Endothelial cell of umbilical vein (primary cell): ENCODE measurements at regions not wholly inside any gene's neighbourhood (a gene's known extent, or its start where the extent isn't known, plus 50 kb on each side); places are given as distances from the start of the nearest gene placed in this dataset.

Experiments
- BruUV-seq: library from RNA; stranded (reverse); fragments of 400-500 nt; replicated peaks from 2 replicates; lab custom pipeline; 2021; lab: Mats Ljungman, UMichigan
- CTCF ChIA-PET: fragments of 300-600, 350-600 bp; sonication (Branson Sonifier 250); formaldehyde crosslinking; loops from one replicate; lab custom pipeline; 2021; ENCODE audit warnings: antibody characterized with exemption, inconsistent platforms; lab: Charles Lee
- POLR2A ChIA-PET: fragments of 300-600, 350-600 bp; sonication (Branson Sonifier 250); formaldehyde crosslinking; loops from one replicate; lab custom pipeline; 2021; ENCODE audit warnings: antibody characterized with exemption, inconsistent platforms; lab: Charles Lee
- DNase-seq: peaks from one replicate; pipeline ENCODE4 v3.0.0-alpha.2; 2011; ENCODE audit warnings: low read depth, low spot score
- FAIRE-seq: peaks from 2 replicates; lab custom pipeline; 2011; peaks lifted over from hg19 to GRCh38; lab: Jason Lieb, UNC
- H2AFZ ChIP-seq: 2 replicates; pipeline ENCODE4 v1.6.0; 2012; ENCODE audit warnings: low read depth, low read length, control low read depth, inconsistent platforms
- H3K27ac ChIP-seq: 2 replicates; pipeline ENCODE4 v1.5.1; 2011; ENCODE audit warnings: low read depth, mild to moderate bottlenecking, control low read depth, low read length, moderate library complexity; ENCODE audit not compliant: insufficient read depth
- H3K27me3 ChIP-seq, 2 experiments: 2 replicates each; pipeline versions ENCODE4 v1.6.0 to v1.6.1; 2011; ENCODE audit warnings: low read length in 2 of 2, mixed read lengths in 1 of 2; ENCODE audit not compliant: control insufficient read depth in 2 of 2, insufficient read depth in 2 of 2
- H3K36me3 ChIP-seq, 2 experiments: 2 replicates in 1 of 2; 3 replicates in 1 of 2; pipeline ENCODE4 v1.5.1; 2011; ENCODE audit warnings: low read length in 2 of 2, mild to moderate bottlenecking in 1 of 2, moderate library complexity in 1 of 2; ENCODE audit not compliant: control insufficient read depth in 2 of 2, insufficient read depth in 2 of 2; ENCODE audit errors: extremely low read depth in 1 of 2
- H3K4me1 ChIP-seq: 3 replicates; pipeline ENCODE4 v1.5.1; 2011; ENCODE audit warnings: mild to moderate bottlenecking, low read length; ENCODE audit not compliant: control insufficient read depth, insufficient read depth; ENCODE audit errors: extremely low read depth
- H3K4me2 ChIP-seq: 2 replicates; pipeline ENCODE4 v1.6.1; 2011; ENCODE audit warnings: low read length, control low read depth, mixed read lengths; ENCODE audit not compliant: insufficient read depth
- H3K4me3 ChIP-seq, 3 experiments: fragments of 200-600 bp in 1 of 3; sonication (generic), shearing (Covaris generic) in 1 of 3; replicated peaks in 1 of 3; 2 replicates each; pipeline ENCODE4 v1.5.1; 2011 to 2016; ENCODE audit warnings: control low read depth in 3 of 3, low read length in 3 of 3, mild to moderate bottlenecking in 2 of 3, inconsistent platforms in 1 of 3, low read depth in 1 of 3, moderate library complexity in 1 of 3; ENCODE audit not compliant: insufficient read depth in 1 of 3
- H3K79me2 ChIP-seq: 2 replicates; pipeline ENCODE4 v1.6.0; 2012; ENCODE audit warnings: low read length, inconsistent platforms; ENCODE audit not compliant: control insufficient read depth, insufficient read depth
- H3K9ac ChIP-seq: replicated peaks from 2 replicates; pipeline ENCODE3; 2011; ENCODE audit warnings: low read length, control low read depth; ENCODE audit not compliant: insufficient read depth; ENCODE audit errors: extremely low read depth
- H3K9me1 ChIP-seq: replicated peaks from 3 replicates; pipeline ENCODE4 v1.6.0; 2011; ENCODE audit warnings: mild to moderate bottlenecking, low read length; ENCODE audit not compliant: control insufficient read depth, insufficient read depth; ENCODE audit errors: extremely low read depth
- H3K9me3 ChIP-seq: replicated peaks from 2 replicates; pipeline ENCODE4 v1.5.1; 2012; ENCODE audit warnings: low read length, inconsistent platforms; ENCODE audit not compliant: control insufficient read depth, insufficient read depth
- H4K20me1 ChIP-seq: replicated peaks from 2 replicates; pipeline ENCODE3; 2011; ENCODE audit warnings: mild to moderate bottlenecking, low read length; ENCODE audit not compliant: control insufficient read depth, insufficient read depth; ENCODE audit errors: extremely low read depth
- CTCF ChIP-seq, 2 donors: IDR thresholded peaks; 1 replicate in 1 of 2; 2 replicates in 1 of 2; pipeline ENCODE4 v1.5.1; 2011; ENCODE audit warnings: low read length in 2 of 2, mild to moderate bottlenecking in 2 of 2, moderate library complexity in 2 of 2, control low read depth in 1 of 2, inconsistent platforms in 1 of 2, low read depth in 1 of 2; ENCODE audit not compliant: insufficient read depth in 1 of 2; ENCODE audit errors: extremely low read depth in 1 of 2
- FOS ChIP-seq: IDR thresholded peaks from 2 replicates; pipeline ENCODE4 v1.6.1; 2011; ENCODE audit warnings: mild to moderate bottlenecking, low read length, moderate library complexity, borderline replicate concordance; ENCODE audit not compliant: insufficient read depth
- GATA2 ChIP-seq: IDR thresholded peaks from 2 replicates; pipeline ENCODE4 v1.7.0; 2011; ENCODE audit warnings: low read depth, mild to moderate bottlenecking, moderate library complexity, mixed read lengths, low read length; ENCODE audit not compliant: insufficient read length, insufficient read depth
- JUN ChIP-seq: IDR thresholded peaks from 2 replicates; pipeline ENCODE4 v1.6.1; 2011; ENCODE audit warnings: borderline replicate concordance, low read depth; ENCODE audit not compliant: insufficient read length, insufficient read depth
- MYC ChIP-seq: IDR thresholded peaks from one replicate; pipeline ENCODE4 v1.6.1; 2011; ENCODE audit warnings: mild to moderate bottlenecking, low read depth, low read length
- POLR2A ChIP-seq: IDR thresholded peaks from 2 replicates; pipeline ENCODE4 v1.6.1; 2012; ENCODE audit warnings: low read depth, mild to moderate bottlenecking, control low read depth, low read length
- POLR2AphosphoS5 ChIP-seq: IDR thresholded peaks from 2 replicates; pipeline ENCODE4 v1.6.1; 2012; ENCODE audit warnings: low read depth, mild to moderate bottlenecking, control low read depth, low read length, moderate library complexity; ENCODE audit not compliant: insufficient read depth
- dilution Hi-C: fragments of 300-500 bp; cut with MboI; formaldehyde crosslinking; loops from one replicate; pipeline ENCODE4 v1.15.0; 2019; ENCODE audit warnings: low sequenced_read_pairs; ENCODE audit not compliant: extremely low pct_ligation_motif_present
- intact Hi-C: fragments of 100-400 bp; cut with micrococcal nuclease; formaldehyde crosslinking; loops from one replicate; pipeline ENCODE4 v1.10.0; 2022
- TF ChIP-seq, protein P1 (sequence below): IDR thresholded peaks from 2 replicates; pipeline ENCODE4 v1.6.1; 2011; ENCODE audit not compliant: insufficient read depth, insufficient read length

- H2AFZ ChIP-seq = peak overlapping the region; percentile 66
- no peak overlapping the region for H3K4me3 ChIP-seq
- H3K4me1 ChIP-seq = peaks cover 18% of the 10 kb centered on the region
- peak; percentile 96 for TF ChIP-seq FOS
- peak; percentile 91 for TF ChIP-seq POLR2AphosphoS5
- TF ChIP-seq POLR2A = peak; percentile 39
- TF ChIP-seq, protein P1, sequence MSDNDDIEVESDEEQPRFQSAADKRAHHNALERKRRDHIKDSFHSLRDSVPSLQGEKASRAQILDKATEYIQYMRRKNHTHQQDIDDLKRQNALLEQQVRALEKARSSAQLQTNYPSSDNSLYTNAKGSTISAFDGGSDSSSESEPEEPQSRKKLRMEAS = no peak
- peak; percentile 71 for TF ChIP-seq GATA2
- peak; percentile 11 for TF ChIP-seq MYC
- TF ChIP-seq JUN = peak; percentile 55
- TF ChIP-seq CTCF (IDR thresholded peaks at IDR 0.05; ENCODE audit: extremely low read depth in 1 of 2, insufficient read depth in 1 of 2, low read depth in 1 of 2, low read length in 2 of 2) = no peak
- peak; percentile 96 for FAIRE-seq
- peak; percentile 79 for DNase-seq
- POLR2A ChIA-PET = interaction anchor here (0.8 to 1.6 kb wide), 3 partner anchors 8 to 304 kb away, joined by 3 to 9 read pairs (median 3); no protein-coding TSS in a partner anchor
- dilution Hi-C loops (no loop called here), intact Hi-C loops (no loop called here)
- CTCF ChIA-PET = interaction anchor here (1.0 to 2.0 kb wide), 4 partner anchors 9 to 305 kb away, joined by 5 to 8 read pairs (median 6); no protein-coding TSS in a partner anchor
- peak overlapping the region; percentile 57 for H3K27ac ChIP-seq
- H3K79me2 ChIP-seq = no peaks in the 10 kb centered on the region
- H3K36me3 ChIP-seq = no peaks in the 10 kb centered on the region
- H4K20me1 ChIP-seq = no peaks in the 10 kb centered on the region
- BruUV-seq = no TSS peak
- no peaks in the 10 kb centered on the region for H3K9me1 ChIP-seq
- no peaks in the 10 kb centered on the region for H3K27me3 ChIP-seq
- no peaks in the 10 kb centered on the region for H3K9me3 ChIP-seq
- peak overlapping the region; percentile 64 for H3K4me2 ChIP-seq
- no peak overlapping the region for H3K9ac ChIP-seq
These were observed 240.9 kb upstream of the SERP2 start for GRCh38 chr13:44132710-44133109.
